ENCODE measurements at regions not wholly inside any gene's neighbourhood (a gene's known extent, or its start where the extent isn't known, plus 50 kb on each side); places are given as distances from the start of the nearest gene placed in this dataset.

GRCh38 chr12:131231032-131231980, 277.6 kb downstream of the ADGRD1 start:
- TF ChIP-seq EP300 (IDR thresholded peaks at IDR 0.05) = no peak
- no peak for TF ChIP-seq CTCF (IDR thresholded peaks at IDR 0.05)
